AG09319 (cell line): ENCODE measurements at regions not wholly inside any gene's neighbourhood (a gene's known extent, or its start where the extent isn't known, plus 50 kb on each side); places are given as distances from the start of the nearest gene placed in this dataset.

Source experiments
- DNase-seq: peaks from one replicate; pipeline ENCODE4 v3.0.0-alpha.2; 2010; ENCODE audit warnings: low read depth; ENCODE audit errors: extremely low read depth
- TF ChIP-seq, protein P1 (sequence below): IDR thresholded peaks from 2 replicates; pipeline ENCODE4 v1.5.1; 2011; ENCODE audit warnings: low read depth, mild to moderate bottlenecking, inconsistent platforms, low read length, moderate library complexity

GRCh38 chr11:129292092-129292491 is 83.6 kb upstream of the BARX2 start:
- DNase-seq: no peak
- TF ChIP-seq, protein P1, sequence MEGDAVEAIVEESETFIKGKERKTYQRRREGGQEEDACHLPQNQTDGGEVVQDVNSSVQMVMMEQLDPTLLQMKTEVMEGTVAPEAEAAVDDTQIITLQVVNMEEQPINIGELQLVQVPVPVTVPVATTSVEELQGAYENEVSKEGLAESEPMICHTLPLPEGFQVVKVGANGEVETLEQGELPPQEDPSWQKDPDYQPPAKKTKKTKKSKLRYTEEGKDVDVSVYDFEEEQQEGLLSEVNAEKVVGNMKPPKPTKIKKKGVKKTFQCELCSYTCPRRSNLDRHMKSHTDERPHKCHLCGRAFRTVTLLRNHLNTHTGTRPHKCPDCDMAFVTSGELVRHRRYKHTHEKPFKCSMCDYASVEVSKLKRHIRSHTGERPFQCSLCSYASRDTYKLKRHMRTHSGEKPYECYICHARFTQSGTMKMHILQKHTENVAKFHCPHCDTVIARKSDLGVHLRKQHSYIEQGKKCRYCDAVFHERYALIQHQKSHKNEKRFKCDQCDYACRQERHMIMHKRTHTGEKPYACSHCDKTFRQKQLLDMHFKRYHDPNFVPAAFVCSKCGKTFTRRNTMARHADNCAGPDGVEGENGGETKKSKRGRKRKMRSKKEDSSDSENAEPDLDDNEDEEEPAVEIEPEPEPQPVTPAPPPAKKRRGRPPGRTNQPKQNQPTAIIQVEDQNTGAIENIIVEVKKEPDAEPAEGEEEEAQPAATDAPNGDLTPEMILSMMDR: no peak

DNA sequence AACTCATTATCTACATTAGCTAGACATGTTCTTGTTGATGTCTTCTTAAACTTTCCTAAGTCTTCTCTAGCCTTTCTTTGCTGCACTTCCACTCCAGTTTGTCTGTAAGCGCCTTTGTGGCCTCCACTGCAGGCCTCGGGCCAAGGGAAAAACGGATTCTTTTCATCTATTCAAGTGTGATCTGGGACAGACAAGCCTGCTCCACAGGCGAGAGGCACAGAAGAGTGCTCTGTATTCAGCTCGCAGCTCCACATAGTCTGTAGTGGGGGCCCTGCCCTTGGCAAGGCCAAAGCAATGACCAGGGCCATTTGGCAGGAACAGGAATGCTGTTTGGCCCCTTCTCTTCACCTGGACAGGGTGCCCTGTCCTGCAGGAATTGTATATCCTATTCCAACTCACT is 84.1 kb upstream of the BARX2 start:
- DNase-seq: no peak
- TF ChIP-seq, protein P1: no peak

DNA sequence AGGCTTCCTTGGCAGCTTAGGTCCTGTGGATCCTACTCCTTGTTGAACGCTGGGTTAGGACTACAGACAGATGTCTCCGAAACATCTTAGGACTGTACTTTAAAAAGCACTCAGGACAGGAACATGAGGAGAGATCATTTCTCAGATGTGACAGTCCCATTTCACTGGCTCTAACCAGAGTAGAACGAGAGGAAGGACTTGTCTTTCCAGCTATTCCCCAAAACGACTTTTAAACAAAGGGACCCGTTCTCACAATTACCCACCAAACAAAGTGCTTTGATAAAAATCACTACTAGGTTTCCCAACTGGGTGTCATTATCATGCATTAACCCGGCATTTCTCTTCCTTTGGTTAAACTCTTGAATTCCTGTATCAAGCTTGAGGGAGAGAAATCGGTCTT is 84.7 kb upstream of the BARX2 start:
- DNase-seq: no peak
- TF ChIP-seq, protein P1: no peak

GRCh38 chr11:129289350-129290040 is 86.2 kb upstream of the BARX2 start:
- TF ChIP-seq, protein P1: no peak
- DNase-seq: no peak

DNA sequence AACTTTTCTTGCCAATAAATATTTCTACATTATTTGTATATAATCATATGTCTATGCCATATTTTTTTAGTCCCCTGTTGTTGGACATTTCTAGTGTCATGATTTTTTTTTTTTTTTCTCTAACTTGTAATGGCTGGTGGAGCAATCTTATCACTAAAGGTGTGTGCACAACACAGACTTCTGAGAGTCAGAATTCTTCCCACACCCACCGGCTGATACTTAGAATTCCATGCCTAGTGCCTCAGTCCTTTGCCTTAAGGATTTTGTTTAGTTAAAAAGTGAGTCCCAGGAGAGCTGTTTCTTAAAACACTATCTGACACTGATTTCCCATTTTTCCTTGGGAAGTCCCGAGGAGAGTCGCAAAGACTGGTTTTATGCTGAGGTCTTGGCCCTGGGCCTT is 87.7 kb upstream of the BARX2 start:
- TF ChIP-seq, protein P1: no peak
- DNase-seq: no peak

DNA sequence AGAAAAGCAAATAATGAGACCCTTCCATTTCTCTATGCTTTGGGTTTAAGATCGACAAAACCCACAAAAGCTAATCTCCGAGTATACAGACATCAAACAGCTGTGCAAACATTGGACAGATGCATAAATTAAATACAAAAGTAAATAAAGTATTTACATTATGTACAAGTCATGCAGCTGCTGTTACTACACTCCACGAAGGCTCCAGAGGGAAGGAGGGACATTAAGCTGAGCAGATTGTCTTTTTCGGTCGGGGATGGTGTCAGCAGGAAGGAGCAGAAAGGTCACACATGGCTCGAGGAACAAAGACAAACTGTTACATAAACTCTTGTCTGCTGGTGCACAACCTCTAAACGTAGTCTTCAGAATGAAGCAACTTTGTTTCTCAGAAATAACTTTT is 88.8 kb upstream of the BARX2 start:
- no peak for DNase-seq
- TF ChIP-seq, protein P1: no peak

- TF ChIP-seq, protein P1: no peak
- no peak for DNase-seq
Observed at GRCh38 chr11:129285402-129285786, 90.3 kb upstream of the BARX2 start.
